ENCODE measurements at regions not wholly inside any gene's neighbourhood (a gene's known extent, or its start where the extent isn't known, plus 50 kb on each side); places are given as distances from the start of the nearest gene placed in this dataset.
"Not testable (repeated sequence)": the region's sequence is repeated elsewhere in the genome, so short reads cannot be mapped to it uniquely, and the experiment has no call there.

DNA sequence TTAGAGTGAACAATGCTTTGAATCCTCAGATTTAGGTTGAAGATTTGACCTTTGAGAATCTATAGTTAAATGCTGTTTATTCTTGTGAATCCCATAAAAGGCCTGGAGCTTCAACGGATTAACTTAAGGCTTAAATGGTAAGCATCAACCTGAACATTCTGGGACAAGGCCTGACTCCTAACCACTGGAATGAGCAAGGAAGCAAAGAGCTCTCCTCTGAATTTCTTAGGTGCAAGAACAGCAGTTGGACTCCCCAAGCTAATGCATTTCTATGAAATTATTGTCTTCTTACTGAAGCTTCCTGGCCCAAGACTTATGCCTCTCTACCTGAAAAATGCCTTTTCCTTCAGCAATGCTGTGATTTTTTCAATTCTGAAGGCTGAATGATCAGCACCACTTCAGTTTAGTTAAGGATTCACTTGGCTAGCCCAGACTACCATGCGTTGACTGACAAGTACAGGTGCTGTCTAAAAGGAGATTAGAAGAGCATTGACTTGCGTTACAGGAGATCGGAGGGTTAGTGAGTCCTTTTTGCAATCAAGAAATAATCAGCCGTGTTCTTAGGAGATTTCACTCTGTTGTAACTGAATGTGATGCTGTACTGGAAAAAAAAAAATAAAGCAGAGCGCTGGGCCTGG, 178.5 kb downstream of the ZC3H11B start:
- no peak for FAIRE-seq

DNA sequence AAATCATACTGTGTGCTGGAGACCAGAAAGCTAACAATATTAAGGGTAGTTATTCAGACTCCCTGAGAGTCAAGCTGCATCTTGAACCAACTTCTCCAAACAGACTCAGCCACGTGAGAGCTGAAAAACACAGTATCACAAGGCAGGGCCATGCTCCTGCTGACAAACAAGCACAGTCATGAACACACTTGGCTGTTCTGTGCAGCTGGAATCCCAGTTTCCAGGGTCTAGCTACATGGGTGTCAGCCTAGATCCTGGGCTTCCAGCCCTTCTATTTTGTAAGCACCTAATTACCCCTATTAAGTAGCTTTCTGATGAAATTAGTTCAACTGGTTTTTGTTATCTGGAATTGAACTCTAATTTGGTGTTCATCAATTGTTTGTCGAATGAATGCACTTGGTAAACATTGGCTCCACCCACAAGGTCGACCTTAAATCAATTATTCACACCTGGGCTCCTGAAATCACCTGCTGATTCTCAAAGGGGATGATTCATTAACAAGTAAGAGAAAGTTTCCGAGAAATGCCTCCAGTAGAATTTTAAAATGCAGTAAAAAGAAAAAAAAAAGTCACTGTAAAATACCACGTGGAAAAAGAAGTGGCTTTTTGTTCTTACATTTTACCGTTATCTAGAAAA, 179.3 kb downstream of the ZC3H11B start:
- DNase-seq (ENCODE audit: low spot score) = no peak

More for the DNA sequence above, 178.5 kb downstream of the ZC3H11B start:
- no peak for DNase-seq (ENCODE audit: low spot score)

DNA sequence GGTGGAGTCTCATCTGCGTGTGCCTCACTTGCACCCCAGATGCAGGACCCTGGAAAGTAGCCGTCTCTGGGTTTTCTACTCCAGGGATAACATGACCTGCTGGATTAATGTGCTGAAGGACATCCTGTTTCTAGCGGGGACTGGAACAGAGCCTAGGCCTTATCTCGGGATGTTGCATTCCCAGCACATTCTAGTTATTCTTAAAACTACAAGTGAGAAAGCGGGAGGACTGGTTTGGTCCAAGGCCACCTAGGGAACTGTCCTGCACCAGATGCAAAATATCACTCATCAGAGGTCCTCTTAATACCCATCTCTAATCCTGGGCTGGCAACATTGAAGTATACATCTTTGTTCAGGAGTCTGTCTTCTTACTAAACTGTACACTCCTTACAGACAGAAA, 179.9 kb downstream of the ZC3H11B start:
- DNase-seq (ENCODE audit: low spot score) (no peak), FAIRE-seq (no peak)

More for the DNA sequence above, 179.3 kb downstream of the ZC3H11B start:
- no peak for FAIRE-seq

DNA sequence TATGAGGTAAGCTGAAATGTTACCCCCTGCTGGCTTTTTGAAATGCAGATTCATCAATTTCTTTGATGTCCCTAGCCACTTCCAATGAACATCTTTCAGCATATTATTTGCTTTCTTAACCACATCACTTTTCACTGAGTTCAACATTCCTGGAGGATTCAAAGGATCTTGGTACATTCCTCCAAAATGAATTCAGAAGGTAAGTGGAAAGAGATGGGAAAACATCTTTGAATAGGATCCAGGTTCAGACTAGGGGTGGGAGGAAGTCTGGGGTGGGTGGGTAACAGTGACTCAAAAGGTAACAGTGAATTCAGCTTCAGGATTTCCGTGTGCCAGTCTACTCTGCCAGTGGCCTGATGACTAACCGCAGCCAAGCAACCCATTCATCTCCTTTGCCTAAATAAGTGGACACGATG, 180.7 kb downstream of the ZC3H11B start:
- FAIRE-seq = no peak
- no peak for DNase-seq (ENCODE audit: low spot score)

DNA sequence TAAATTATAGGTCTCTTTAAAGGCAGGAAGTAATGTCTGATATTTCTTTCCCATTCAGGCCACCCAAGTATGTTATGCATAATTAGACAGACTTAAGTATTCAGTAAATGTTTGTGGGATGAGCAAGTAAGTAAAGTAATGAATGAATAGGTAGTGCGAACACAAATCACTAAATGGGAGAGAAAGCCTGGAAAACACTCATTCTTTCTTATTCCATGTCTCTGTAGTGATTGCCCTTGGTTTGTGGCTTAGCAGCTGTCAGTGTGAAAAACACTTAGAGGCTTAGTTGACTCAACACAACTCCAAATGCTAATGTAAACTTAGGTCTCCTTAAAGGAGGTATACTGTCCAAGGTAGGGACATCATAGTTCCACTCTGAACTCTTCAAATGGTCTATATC, 182.5 kb downstream of the ZC3H11B start:
- FAIRE-seq = no peak
- no peak for DNase-seq (ENCODE audit: low spot score)

DNA sequence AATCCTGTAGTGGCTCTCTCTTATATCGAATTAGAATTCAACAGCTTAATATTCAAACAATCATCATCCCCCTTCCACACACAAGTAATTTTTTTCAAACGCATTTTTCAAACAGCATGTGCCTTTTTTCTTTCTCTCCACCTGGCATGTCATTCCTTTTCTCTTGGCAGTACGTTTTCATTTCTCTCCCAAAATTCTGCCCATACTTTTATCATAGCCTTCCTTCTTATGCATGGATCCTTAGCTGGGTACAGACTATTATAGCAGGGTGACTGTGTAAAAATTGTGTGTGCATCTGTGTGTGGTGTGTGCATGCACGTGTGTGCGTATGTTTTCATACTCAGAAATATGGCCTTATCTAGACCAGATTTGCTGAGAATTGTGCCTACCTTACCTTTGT, 184.3 kb downstream of the ZC3H11B start:
- no peak for DNase-seq (ENCODE audit: low spot score)
- no peak for FAIRE-seq

DNA sequence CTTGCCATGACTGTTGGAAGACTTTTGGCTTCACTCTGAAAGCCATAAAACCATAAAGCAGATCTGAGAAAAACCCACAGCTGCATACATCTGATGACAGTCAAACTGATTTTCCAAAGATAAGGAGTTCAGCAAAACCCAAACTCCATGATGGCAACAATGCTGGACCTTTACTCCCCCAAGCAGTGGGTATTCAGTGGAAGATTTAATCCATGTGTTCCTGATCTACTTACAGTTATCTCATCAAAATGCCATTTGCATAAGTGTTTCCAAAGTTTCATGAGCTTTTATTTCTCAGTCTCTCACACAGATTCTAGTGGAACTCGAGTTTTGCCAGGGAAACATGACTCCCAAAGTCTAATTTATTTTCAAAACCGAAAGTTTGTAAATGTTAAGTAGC, 184.9 kb downstream of the ZC3H11B start:
- FAIRE-seq (no peak), DNase-seq (ENCODE audit: low spot score) (no peak)

DNA sequence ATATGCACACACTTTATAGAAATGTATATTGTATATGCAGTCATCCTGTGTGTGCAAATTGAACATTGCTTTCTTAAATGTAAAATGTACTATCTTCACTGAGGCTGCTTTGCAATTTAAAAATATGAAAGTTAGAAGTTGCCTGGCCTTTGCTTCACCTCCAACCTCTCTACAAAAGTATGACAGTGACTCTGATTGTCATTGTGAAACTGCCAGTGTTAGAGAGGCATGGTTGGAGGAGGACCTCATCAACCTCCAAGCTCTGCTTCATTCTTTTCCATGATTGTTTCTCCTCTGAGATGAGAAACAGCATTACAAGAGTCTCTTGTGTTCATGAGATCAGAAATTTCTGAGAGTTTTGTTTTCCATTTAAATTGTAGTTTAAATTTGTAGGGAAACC, 185.5 kb downstream of the ZC3H11B start:
- DNase-seq (ENCODE audit: low spot score) (no peak), FAIRE-seq (no peak)

DNA sequence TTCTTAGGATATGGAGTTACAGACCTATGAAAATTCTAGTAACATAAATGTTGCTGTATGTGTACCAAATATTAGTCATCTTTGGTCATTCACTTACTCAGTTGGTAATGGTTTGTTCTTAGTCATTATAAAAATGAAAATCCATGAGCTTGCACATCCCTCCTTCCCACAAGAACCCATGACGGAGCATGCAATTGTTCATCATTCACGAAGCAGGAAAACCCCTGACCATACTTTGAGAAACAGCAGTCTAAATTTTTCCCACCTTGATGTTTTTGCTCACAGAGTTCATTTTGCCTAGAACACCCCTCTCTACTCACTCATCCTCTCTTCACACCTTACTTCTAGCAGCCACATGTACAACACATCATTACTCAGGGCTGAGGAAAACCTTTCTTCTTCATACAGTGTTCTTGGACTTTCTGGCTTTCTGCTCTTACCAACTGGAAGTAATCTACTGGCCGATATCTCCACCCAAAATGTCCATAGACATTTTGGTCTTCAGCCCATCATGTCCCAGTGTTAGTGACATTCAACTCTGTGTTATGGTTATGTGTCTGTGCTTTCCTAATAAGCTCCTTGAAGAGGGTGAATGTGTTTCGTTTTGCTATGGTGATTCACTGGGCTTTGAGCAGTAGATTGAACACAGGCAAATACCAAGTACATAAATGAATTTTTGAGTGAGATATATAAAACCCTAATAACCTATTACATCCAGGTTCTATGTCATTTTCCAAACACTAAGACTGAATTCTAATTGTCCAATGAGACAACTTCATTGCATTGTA, 189.9 kb downstream of the ZC3H11B start:
- no peak for FAIRE-seq

DNA sequence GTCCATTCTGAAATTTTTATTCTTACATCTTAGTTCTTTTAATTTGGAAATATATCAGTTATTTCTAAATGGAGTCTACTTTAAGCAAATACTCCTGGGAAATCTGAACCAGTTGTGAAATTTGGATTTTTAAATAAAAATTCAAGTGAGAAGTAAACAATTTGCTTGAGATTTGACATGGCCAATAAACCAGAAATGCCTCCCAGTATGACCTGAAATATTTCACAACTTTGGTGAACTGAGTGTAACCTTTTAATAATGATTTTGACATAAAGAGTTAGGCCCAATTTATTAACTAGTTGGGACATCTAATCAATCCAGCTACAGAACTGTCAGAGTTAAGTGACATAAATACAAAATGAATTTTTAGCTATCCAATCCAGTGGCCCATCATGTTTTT, 192.0 kb downstream of the ZC3H11B start:
- FAIRE-seq = no peak

More for the DNA sequence above, 189.9 kb downstream of the ZC3H11B start:
- no peak for DNase-seq (ENCODE audit: low spot score)

DNA sequence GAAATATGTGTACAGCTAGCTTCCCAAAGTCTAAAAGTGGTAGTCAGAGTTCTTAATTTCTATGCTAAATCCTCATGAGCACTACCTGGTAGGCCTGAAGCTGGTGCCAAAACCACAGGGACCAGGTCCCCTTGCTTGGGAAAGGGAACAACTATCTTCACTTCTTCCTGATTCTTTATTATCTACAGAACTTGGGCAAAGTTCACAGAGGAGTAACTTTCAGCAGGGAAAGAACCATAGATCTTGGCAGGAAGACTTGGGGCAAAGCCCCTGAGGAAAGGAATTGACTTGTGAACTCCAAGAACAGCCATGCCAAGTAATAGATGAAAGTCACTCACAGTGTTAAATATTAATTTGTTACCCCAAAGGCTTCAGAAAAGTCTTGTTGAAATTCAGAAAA, 193.0 kb downstream of the ZC3H11B start:
- FAIRE-seq (no peak), DNase-seq (ENCODE audit: low spot score) (no peak)

More for the DNA sequence above, 192.0 kb downstream of the ZC3H11B start:
- no peak for DNase-seq (ENCODE audit: low spot score)

DNA sequence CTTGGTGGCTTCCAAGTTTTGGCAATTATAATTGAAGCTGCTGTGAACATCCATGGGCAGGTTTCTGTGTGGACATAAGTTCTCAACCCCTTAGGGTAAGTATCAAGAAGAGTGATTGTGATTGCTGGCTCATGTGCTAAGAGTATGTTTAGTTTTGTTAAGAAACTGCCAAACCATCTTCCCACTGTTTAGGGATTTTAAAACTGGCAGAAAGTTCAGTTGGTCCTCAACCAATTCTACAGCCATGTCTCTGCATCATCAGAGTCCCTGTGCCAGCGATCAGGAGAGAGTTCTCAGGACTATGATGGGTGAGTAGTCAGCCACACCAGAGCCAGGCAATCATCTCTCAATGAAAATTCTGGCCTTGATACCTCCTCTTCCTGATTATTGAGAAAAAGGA, 193.8 kb downstream of the ZC3H11B start:
- FAIRE-seq = no peak

DNA sequence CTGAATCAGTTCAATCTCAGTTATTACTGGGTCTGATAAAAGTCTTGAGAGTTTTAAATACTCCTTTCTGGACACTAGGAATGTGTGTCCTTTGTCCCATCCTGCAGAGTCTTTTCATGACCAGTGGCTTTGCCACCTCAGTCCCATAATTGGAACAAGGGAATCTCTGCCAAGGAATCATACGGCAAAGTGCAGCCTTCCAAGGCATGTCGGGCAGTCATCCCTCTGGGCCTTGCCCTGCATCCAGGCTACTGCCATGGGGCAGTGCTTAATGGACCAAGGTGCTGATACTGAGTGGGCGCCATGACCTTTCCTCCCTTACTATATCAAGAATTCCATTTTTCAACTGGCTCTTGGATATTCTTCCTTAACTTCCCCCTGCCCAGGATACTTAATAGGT, 195.3 kb downstream of the ZC3H11B start:
- no peak for DNase-seq (ENCODE audit: low spot score)
- no peak for FAIRE-seq

More for the DNA sequence above, 193.8 kb downstream of the ZC3H11B start:
- no peak for DNase-seq (ENCODE audit: low spot score)

DNA sequence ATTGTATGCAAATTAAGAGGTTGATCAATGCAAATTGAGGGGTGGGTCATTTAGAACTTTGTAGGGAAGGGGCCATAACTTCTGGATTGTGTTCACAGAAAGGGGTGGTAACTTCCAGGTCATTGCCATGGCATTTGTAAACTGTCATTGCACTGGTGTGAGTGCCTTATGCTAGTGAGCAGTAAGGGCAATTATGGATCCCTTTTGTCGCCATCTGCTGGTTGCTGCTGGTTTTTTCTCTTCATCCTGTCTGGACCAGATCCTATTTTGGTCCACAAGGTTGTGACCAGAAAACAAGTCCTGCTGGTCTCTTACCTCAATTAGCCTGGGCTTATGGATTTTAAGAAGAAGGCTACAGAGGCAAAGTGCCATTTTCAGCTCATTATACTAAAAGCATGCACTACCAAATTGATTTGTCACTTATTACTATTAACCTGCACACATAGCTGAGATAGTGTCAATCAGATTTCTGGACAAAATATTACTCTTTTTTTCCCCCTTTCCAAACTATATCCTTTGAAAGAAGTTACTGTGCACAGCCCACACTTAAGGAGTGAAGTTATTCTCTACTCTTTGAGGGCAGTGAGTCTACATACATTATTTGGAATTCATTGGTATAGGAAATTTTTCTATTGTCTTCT, 196.2 kb downstream of the ZC3H11B start:
- DNase-seq (ENCODE audit: low spot score) (peak; percentile 19), FAIRE-seq (no peak)

DNA sequence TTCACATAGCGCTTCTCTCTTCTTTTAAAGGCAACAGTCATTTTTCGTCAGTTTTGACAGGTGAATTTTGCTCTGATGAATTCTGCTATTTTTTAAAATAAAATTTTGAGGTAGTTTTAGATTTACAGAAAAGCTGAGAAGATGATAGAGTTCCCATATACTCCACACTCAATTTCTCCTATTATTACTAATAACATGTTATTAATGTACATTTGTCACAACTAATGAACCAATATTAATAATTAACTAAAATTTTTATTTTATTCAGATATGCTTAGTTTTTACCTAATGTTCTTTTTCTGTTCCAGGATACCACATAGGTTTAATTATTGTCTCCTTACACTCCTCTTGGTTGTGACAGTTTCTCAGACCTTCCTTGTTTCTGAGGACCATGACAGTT, 197.0 kb downstream of the ZC3H11B start:
- FAIRE-seq (no peak), DNase-seq (ENCODE audit: low spot score) (no peak)

DNA sequence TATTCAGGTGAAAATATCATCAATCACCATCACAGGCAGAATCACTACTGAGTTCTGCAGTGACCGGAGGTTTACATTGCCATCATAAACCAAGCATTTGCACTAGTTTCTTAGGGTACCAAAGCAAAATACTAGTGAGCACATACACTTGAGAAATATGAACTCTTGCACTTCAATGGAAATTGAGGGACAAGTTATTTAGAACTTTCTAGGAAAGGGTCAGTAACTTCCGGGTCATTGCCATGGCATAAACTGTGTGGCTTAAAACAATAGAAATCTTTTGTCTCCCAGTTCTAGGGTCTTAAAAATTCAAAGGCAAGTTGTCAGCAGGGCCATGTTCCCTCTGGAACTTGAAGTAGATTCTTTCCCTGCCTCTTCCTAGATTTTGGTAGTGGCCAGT, 197.5 kb downstream of the ZC3H11B start:
- DNase-seq (ENCODE audit: low spot score) = no peak
- FAIRE-seq = no peak

DNA sequence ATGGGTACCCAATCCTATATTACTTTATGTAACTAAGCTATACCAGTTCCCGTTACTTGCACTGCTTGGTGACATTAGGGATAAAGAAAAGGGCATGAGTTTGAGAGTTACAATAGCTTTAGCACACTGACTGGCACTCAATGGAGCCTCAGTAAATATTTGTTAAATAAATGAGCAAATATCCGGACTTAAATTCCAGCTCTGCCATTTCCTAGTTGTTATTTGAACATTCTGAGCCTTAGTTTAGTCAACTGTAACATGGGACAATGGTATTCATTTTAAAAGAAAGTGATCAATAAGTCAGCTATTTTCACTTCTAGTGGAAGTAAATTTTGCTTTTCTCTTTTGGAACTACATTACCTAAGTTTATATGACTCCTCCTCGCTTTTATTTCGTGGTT, 198.7 kb downstream of the ZC3H11B start:
- FAIRE-seq (no peak), DNase-seq (ENCODE audit: low spot score) (no peak)

DNA sequence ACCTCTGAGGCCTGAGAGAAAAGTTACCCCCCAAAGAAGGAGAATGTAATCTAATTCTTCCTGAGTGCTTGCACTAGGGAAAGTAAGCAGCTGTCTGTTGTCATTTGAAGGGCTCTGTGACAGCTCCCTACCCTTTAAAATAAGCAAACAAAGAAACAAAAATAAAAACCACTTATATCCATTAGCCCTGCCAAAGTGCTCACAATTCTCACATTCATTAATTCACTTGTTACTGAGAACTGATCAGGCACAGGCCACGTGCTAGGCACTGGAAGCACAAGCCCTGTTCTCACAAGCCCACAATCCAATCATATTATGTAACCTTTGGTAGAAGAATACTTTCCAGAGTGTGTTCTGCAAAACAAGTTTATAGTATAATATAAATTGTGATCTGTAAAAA, 199.4 kb downstream of the ZC3H11B start:
- no peak for DNase-seq (ENCODE audit: low spot score)
- no peak for FAIRE-seq

DNA sequence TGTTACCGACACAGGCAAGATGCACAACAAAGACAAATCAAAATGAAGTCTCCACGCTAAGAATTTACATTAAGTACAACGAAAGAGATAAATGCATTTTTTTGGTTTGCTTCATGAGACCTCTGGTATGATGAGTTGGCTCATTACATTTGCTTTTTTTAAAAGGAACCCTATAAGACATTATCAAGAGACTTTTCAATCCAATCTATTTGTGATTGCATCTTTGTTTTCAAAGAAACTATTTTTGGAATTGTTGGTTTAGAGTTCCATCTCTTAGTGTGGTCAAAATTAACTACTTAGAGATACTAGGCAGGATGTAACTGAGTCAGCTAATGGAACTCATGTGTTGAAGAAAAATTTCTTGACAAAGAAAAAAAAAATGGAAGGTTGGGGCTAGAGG, 200.1 kb downstream of the ZC3H11B start:
- FAIRE-seq (no peak), DNase-seq (ENCODE audit: low spot score) (no peak)

DNA sequence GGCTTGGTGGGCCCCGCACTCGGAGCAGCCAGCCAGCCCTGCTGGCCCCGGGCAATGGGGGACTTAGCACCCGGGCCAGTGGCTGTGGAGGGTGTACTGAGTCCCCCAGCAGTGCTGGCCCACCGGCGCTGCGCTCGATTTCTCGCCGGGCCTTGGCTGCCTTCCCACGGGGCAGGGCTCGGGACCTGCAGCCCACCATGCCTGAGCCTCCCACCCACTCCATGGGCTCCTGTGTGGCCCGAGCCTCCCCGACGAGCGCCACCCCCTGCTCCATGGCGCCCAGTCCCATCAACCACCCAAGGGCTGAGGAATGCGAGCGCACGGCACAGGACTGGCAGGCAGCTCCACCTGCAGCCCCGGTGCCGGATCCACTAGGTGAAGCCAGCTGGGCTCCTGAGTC, 202.2 kb downstream of the ZC3H11B start:
- DNase-seq (ENCODE audit: low spot score); FAIRE-seq: not testable (repeated sequence)

DNA sequence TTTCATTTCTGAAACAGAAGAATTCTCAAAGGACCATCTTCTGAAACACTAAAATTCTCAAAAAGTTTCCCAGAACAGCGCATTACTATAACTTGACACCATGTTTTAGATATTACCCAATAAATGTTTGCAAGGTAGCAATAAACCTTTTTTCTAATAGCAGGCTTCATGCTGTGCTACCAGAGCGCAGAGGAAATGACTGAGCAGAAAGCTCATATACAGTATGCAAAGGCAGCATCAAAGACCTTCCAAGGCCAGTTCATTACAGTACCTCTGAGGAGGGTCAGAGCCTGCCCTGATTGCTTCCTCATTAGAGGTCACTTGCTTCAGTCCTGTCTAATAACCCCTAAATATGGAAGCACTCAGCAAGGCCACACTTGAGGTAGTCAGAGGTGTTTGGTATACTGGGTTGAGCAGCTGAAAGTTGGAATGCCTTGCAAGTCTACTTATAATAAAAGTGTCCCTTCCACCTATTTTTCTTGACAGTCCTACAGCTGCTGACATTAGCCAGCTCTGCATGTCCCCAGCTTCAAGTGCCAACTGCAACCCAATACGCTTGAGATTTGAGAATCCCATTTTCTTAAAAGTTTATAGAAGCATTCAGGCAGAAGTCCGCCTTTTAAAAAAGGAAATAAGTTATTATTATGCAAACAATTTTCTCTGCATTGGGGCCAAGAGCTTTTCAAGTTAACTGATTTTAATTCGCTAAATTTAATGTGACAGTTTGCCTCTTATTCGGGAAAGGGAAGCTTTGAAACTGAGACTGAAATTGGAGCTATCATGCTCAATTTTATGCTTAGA, 207.2 kb downstream of the ZC3H11B start:
- no peak for DNase-seq (ENCODE audit: low spot score)
- FAIRE-seq = no peak

Data from urothelium cell line (cell line).